Heart left ventricle (tissue), 16 donors: ENCODE measurements at regions not wholly inside any gene's neighbourhood (a gene's known extent, or its start where the extent isn't known, plus 50 kb on each side); places are given as distances from the start of the nearest gene placed in this dataset.

Experiments used
- ATAC-seq, 4 donors: fragments of 200-7000 bp; cut with Tn5 transposase; one replicate each; pipeline ENCODE4 v1.9.1; 2020 to 2022; ENCODE audit warnings: moderate library complexity in 4 of 4, mild to moderate bottlenecking in 3 of 4, moderate number of reproducible peaks in 1 of 4
- DNase-seq, 5 donors: peaks; one replicate each; pipeline ENCODE4 v3.0.0-alpha.2; 2020
- H3K27ac ChIP-seq, 12 donors: fragments of 200-600 bp; sonication (generic) in 4 of 12; one replicate each; pipeline versions ENCODE4 v1.5.0 to v1.8.0; 2016 to 2022; ENCODE audit warnings: mild to moderate bottlenecking in 2 of 12
- H3K27me3 ChIP-seq, 9 donors: fragments of 200-600 bp; sonication (generic) in 2 of 9; one replicate each; pipeline versions ENCODE4 v1.5.1 to v1.8.0; 2016 to 2022; ENCODE audit warnings: mild to moderate bottlenecking in 3 of 9
- H3K36me3 ChIP-seq, 9 donors: fragments of 200-600 bp; sonication (generic) in 2 of 9; one replicate each; pipeline versions ENCODE4 v1.5.0 to v1.8.0; 2018 to 2022; ENCODE audit warnings: mild to moderate bottlenecking in 2 of 9
- H3K4me1 ChIP-seq, 12 donors: fragments of 200-600 bp; sonication (generic) in 4 of 12; one replicate each; pipeline versions ENCODE4 v1.5.0 to v1.8.0; 2016 to 2022; ENCODE audit warnings: mild to moderate bottlenecking in 3 of 12
- H3K4me3 ChIP-seq, 12 donors: fragments of 200-600 bp; sonication (generic) in 4 of 12; one replicate each; pipeline versions ENCODE4 v1.5.0 to v1.8.0; 2017 to 2022; ENCODE audit warnings: mild to moderate bottlenecking in 9 of 12, moderate library complexity in 4 of 12
- H3K9me3 ChIP-seq, 12 donors: fragments of 200-600 bp; sonication (generic) in 4 of 12; one replicate each; pipeline versions ENCODE4 v1.5.0 to v1.8.0; 2016 to 2022; ENCODE audit warnings: mild to moderate bottlenecking in 1 of 12
- POLR2A ChIP-seq, 2 donors: fragments of 450-650 bp; IDR thresholded peaks; one replicate each; pipeline ENCODE4 v1.6.1; 2017; ENCODE audit warnings: antibody characterized with exemption in 2 of 2, mild to moderate bottlenecking in 2 of 2, moderate library complexity in 2 of 2
- WGBS, 4 donors: extraction: QIAGEN DNeasy Blood & Tissue Kit in 2 of 4; methylation state at CpG; one replicate each; pipeline versions ENCODE4 v1.1.5 to v1.1.7; 2013 to 2018; 5-methylcytosine and 5-hydroxymethylcytosine counted together
- intact Hi-C, 10 donors: fragments of 100-400 bp; cut with DNase I; formaldehyde crosslinking; loops; one replicate each; pipeline versions ENCODE4 v1.11.1 to v1.14.2; 2022
- TF ChIP-seq, protein P1 (sequence below), 12 donors: fragments of 200-600 bp; sonication (generic) in 4 of 12; IDR thresholded peaks; one replicate each; pipeline versions ENCODE4 v1.5.0 to v1.8.0; 2018 to 2022; ENCODE audit warnings: antibody characterized with exemption in 12 of 12, mild to moderate bottlenecking in 5 of 12
- donor health status: ischemic (EF 13 %, LVEDD 7.1; RV severe dilation, severe dysfunction).
- donor health status: healthy with polysubstance abuse.
- donor health status: DM: no; HTN: yes; CAD: no.
- donor health status: DM: no; HTN: no; CAD: no.
- donor health status: ischemic (EF 25% LVEDD 6.9; RV normal size, moderate dysfunction).
- donor health status: ischemic (EF 25% LVEDD 5.7; RV mildly dilated, moderate dysfunction).
- donor health status: healthy.
- donor health status: DM: yes; HTN: yes; CAD: no.
- donor health status: ischemic (EF 35%, LVEDD 5.7; RV mildly dilated, moderate dysfunction).
- donor health status: nonischemic (EF 11% LVEDD 7.7; RV severe dilation, severe dysfunction).
- donor health status: DM: yes; HTN: yes; CAD: no.
- donor health status: PGD.
- donor health status: ischemic (EF 29% LVEDD 5.4; RV normal size, mild dysfunction).
- donor health status: nonischemic (EF 23%, LVEDD 6.1; RV moderate dilation, normal function).

DNA sequence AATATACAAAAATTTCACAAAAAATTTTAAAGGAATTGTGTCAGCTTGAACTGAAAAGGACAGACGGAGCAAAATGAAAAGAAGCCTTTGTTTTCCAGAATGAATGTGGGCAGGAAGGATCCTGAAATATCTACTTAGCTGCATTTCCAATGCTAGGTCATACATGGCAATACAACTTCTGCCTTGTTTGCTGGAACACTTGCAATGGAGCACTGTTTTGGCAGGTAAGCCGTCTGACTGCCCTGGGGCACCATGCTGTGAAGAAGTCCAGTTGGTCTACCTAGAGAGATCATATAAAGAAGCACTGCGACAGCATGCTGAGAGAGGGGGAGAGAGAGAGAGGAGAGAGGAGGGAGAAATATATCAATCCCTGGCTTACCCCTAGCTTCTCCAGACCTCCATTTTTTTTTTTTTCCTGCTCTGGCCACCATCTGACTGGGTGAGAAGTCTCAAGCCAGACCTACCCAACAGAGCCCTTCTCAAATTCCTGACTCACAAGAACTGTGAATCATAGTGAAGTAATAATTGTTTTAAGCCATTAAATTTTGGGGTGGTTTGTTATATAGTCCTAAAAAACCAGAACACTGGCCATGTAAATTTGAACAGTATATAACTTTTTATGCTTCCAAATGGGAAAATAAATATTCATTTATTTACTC, 97.1 kb upstream of the PRICKLE1 start:
- Histone ChIP-seq H3K36me3 (no peaks in the 10 kb centered on the region), H3K27me3 (no peaks in the 10 kb centered on the region), H3K4me3 (no peak overlapping the region), H3K4me1 (no peaks in the 10 kb centered on the region), H3K27ac (no peak overlapping the region), H3K9me3 (peaks cover 0 to 6% (median 0%) of the 10 kb centered on the region in 12 donors)
- TF ChIP-seq, protein P1, sequence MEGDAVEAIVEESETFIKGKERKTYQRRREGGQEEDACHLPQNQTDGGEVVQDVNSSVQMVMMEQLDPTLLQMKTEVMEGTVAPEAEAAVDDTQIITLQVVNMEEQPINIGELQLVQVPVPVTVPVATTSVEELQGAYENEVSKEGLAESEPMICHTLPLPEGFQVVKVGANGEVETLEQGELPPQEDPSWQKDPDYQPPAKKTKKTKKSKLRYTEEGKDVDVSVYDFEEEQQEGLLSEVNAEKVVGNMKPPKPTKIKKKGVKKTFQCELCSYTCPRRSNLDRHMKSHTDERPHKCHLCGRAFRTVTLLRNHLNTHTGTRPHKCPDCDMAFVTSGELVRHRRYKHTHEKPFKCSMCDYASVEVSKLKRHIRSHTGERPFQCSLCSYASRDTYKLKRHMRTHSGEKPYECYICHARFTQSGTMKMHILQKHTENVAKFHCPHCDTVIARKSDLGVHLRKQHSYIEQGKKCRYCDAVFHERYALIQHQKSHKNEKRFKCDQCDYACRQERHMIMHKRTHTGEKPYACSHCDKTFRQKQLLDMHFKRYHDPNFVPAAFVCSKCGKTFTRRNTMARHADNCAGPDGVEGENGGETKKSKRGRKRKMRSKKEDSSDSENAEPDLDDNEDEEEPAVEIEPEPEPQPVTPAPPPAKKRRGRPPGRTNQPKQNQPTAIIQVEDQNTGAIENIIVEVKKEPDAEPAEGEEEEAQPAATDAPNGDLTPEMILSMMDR (IDR thresholded peaks at IDR 0.05), result no peak
- TF ChIP-seq POLR2A (IDR thresholded peaks at IDR 0.05), result no peak
- DNase-seq (no peak), ATAC-seq (no peak)
- intact Hi-C loops, result no loop called here
- 83 to 89% (median 86%) methylated on average over 3 of the region's 3 CpGs for WGBS, 4 donors

DNA sequence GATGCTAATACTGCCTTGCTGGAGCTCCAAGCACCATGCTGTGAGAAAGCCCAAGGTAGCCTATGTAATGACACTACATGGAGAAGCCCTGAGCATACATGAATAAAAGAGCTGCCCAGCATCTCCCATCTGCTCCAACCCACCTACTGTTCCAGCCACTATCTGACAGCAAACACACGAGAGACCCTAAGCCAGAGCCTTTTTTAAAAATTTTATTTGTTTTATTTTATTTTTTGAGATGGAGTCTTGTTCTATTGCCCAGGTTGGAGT, 95.2 kb upstream of the PRICKLE1 start:
- 89 to 100% (median 96%) methylated on average over 1 of the region's 1 CpG for WGBS, 4 donors
- Histone ChIP-seq H3K4me3 (no peak overlapping the region), H3K9me3 (no peaks in the 10 kb centered on the region), H3K27me3 (no peaks in the 10 kb centered on the region), H3K4me1 (peaks cover 0 to 2% (median 0%) of the 10 kb centered on the region in 12 donors), H3K27ac (no peak overlapping the region), H3K36me3 (no peaks in the 10 kb centered on the region)
- no peak for TF ChIP-seq POLR2A (IDR thresholded peaks at IDR 0.05)
- TF ChIP-seq, protein P1 (IDR thresholded peaks at IDR 0.05), result no peak
- DNase-seq, result no peak
- no peak for ATAC-seq
- intact Hi-C loops, result no loop called here

DNA sequence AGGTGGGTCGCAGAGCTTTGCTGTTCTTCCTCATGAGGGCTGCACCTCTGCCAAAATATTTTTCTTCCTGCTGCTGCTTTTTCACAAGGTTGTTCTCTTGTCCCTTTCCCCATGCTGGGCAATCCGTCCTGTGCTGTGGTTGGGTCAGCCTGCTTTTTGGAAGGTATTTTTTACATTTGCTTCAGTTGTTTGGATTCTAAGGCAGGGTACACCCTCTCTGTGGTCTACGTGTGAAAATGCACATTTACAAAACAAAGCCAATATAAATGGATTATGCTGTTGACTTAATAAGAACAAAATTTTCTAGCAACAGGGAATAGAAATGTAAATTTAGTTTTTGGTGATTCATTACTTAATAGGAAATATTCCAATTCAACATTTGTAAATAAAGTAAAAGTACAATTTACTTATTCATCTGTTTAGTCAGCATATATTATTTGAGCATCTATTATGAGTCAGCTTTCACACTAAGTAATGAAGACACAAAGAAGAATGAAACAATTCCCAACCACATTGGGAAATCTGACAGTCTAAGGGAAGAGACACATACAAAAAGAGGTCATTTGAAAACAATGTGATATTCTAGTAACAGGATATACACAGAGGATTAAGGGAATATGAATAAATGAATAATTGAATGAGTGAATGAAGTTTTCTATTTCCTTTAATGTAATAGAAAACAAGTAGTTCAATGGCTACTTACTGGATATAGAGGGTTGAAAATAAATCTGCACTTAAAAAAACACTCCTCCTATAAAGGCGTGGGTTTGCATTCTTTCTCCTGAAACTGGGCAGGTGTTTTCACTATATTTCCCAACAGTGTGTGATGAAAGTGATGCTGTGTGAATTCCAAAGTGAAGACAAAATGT, 94.6 kb upstream of the PRICKLE1 start:
- no peak for ATAC-seq
- peaks cover 0 to 8% (median under 1%) of the 10 kb centered on the region in 12 donors for H3K4me1 ChIP-seq
- no peak overlapping the region for H3K4me3 ChIP-seq
- H3K9me3 ChIP-seq, result no peaks in the 10 kb centered on the region
- no peaks in the 10 kb centered on the region for H3K36me3 ChIP-seq
- WGBS, 4 donors, result 68 to 86% (median 83%) methylated on average over 4 of the region's 4 CpGs
- TF ChIP-seq, protein P1 (IDR thresholded peaks at IDR 0.05), result no peak
- no peak for TF ChIP-seq POLR2A (IDR thresholded peaks at IDR 0.05)
- no peak overlapping the region for H3K27ac ChIP-seq
- no peaks in the 10 kb centered on the region for H3K27me3 ChIP-seq
- intact Hi-C loops, result no loop called here
- DNase-seq, result no peak

DNA sequence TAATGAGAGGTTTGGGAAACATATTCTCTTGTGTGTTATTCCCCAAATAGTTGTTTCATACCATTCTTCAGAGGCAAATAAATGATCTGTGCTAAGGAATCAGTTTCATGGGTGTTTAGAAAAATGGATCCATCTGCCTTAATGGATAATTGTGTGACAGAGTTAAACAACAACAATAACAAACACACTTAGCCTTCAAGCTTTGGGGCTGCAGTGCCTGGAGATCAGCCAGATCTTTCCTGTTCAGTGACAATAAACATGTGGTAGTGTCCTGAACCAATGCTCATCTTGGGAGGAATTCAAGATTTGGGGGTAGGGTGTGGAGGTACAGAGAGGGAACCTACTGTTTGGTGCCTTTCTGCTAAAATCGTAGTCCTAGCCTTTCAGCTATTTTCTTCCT, 93.7 kb upstream of the PRICKLE1 start:
- ATAC-seq, result no peak

More for the DNA sequence above, 93.7 kb upstream of the PRICKLE1 start:
- H3K4me1 ChIP-seq, result peaks cover 0 to 16% (median 2%) of the 10 kb centered on the region in 12 donors
- H3K9me3 ChIP-seq, result no peaks in the 10 kb centered on the region
- no peaks in the 10 kb centered on the region for H3K27me3 ChIP-seq
- TF ChIP-seq, protein P1 (IDR thresholded peaks at IDR 0.05), result no peak
- TF ChIP-seq POLR2A (IDR thresholded peaks at IDR 0.05), result no peak
- WGBS, 4 donors, result 84 to 97% (median 92%) methylated on average over 1 of the region's 1 CpG
- no peak overlapping the region for H3K27ac ChIP-seq
- intact Hi-C loops, result no loop called here
- DNase-seq, result no peak
- H3K36me3 ChIP-seq, result no peaks in the 10 kb centered on the region
- no peak overlapping the region for H3K4me3 ChIP-seq
